Esophagus mucosa (tissue), 1 donor: ENCODE measurements at regions not wholly inside any gene's neighbourhood (a gene's known extent, or its start where the extent isn't known, plus 50 kb on each side); places are given as distances from the start of the nearest gene placed in this dataset.
"Not testable (repeated sequence)": the region's sequence is repeated elsewhere in the genome, so short reads cannot be mapped to it uniquely, and the experiment has no call there.

Source experiments
- ATAC-seq: fragments of 200-7000 bp; cut with Tn5 transposase; one replicate; pipeline ENCODE4 v1.9.1; 2020
- donor health status: DM: yes; HTN: yes; CAD: no.

- peak; percentile 72 for ATAC-seq
These were observed 941.9 kb downstream of the SLC4A3 start for GRCh38 chr2:220569112-220569897.

GRCh38 chr2:220572385-220572784 lies 945.0 kb downstream of the SLC4A3 start:
- peak; percentile 69 for ATAC-seq

- ATAC-seq, result no peak
These were observed 946.6 kb downstream of the SLC4A3 start for GRCh38 chr2:220574038-220574437.

- ATAC-seq, result no peak
These were observed 948.5 kb downstream of the SLC4A3 start for GRCh38 chr2:220575963-220576362.

- ATAC-seq, result no peak
These were observed 952.0 kb downstream of the SLC4A3 start for GRCh38 chr2:220579452-220579851.

- ATAC-seq, result no peak
These were observed 952.7 kb downstream of the SLC4A3 start for GRCh38 chr2:220580113-220580512.

GRCh38 chr2:220583725-220584124 lies 956.3 kb downstream of the SLC4A3 start:
- no peak for ATAC-seq

- no peak for ATAC-seq
These were observed 957.8 kb downstream of the SLC4A3 start for GRCh38 chr2:220585241-220585640.

- no peak for ATAC-seq
These were observed 959.6 kb downstream of the SLC4A3 start for GRCh38 chr2:220586980-220587530.

- no peak for ATAC-seq
These were observed 960.7 kb downstream of the SLC4A3 start for GRCh38 chr2:220588148-220588547.

- ATAC-seq, result no peak
These were observed 963.0 kb downstream of the SLC4A3 start for GRCh38 chr2:220590476-220590875.

GRCh38 chr2:220593526-220593925 lies 966.1 kb downstream of the SLC4A3 start:
- ATAC-seq, result no peak

GRCh38 chr2:220601674-220602073 lies 970.4 kb downstream of the EPHA4 start:
- ATAC-seq, result no peak

- ATAC-seq, result not testable (repeated sequence)
These were observed 959.1 kb downstream of the EPHA4 start for GRCh38 chr2:220613004-220613403.

- ATAC-seq, result no peak
These were observed 958.0 kb downstream of the EPHA4 start for GRCh38 chr2:220614064-220614463.

GRCh38 chr2:220619525-220620220 lies 952.4 kb downstream of the EPHA4 start:
- ATAC-seq, result peak; percentile 91

- peak; percentile 96 for ATAC-seq
These were observed 945.5 kb downstream of the EPHA4 start for GRCh38 chr2:220626603-220627002.

- ATAC-seq, result no peak
These were observed 943.9 kb downstream of the EPHA4 start for GRCh38 chr2:220628252-220628651.

- ATAC-seq, result no peak
These were observed 931.0 kb downstream of the EPHA4 start for GRCh38 chr2:220641137-220641536.

GRCh38 chr2:220646424-220646823 lies 925.7 kb downstream of the EPHA4 start:
- ATAC-seq, result no peak

GRCh38 chr2:220648628-220649027 lies 923.5 kb downstream of the EPHA4 start:
- no peak for ATAC-seq

- no peak for ATAC-seq
These were observed 918.3 kb downstream of the EPHA4 start for GRCh38 chr2:220653776-220654175.

GRCh38 chr2:220654322-220654721 lies 917.8 kb downstream of the EPHA4 start:
- no peak for ATAC-seq
